H1 (cell line): ENCODE measurements at regions not wholly inside any gene's neighbourhood (a gene's known extent, or its start where the extent isn't known, plus 50 kb on each side); places are given as distances from the start of the nearest gene placed in this dataset.

ENCODE experiments used
- EZH2 ChIP-seq: fragments of 200-600 bp; sonication (generic); IDR thresholded peaks from 2 replicates; pipeline ENCODE4 v1.7.1; 2012; ENCODE audit warnings: low read depth, mild to moderate bottlenecking, moderate library complexity, low read length, inconsistent platforms; ENCODE audit not compliant: severe bottlenecking
- NRF1 ChIP-seq: IDR thresholded peaks from 2 replicates; pipeline ENCODE4 v1.6.1; 2011; ENCODE audit warnings: mild to moderate bottlenecking, low read depth, low read length, improper control_type of control experiment
- RNF2 ChIP-seq: fragments of 200-900, 300-1000 bp; sonication (generic); IDR thresholded peaks from 2 replicates; pipeline ENCODE4 v1.7.1; 2016; ENCODE audit warnings: borderline replicate concordance, low read depth, mild to moderate bottlenecking, antibody characterized with exemption, low read length; ENCODE audit not compliant: poor library complexity, severe bottlenecking; ENCODE audit errors: missing control alignments
- SAP30 ChIP-seq: fragments of 300-600 bp; sonication (generic); IDR thresholded peaks from 2 replicates; pipeline ENCODE4 v1.7.1; 2012; ENCODE audit warnings: low read length, moderate library complexity, mild to moderate bottlenecking, inconsistent platforms; ENCODE audit not compliant: insufficient read depth, insufficient replicate concordance
- YY1 ChIP-seq: IDR thresholded peaks from 2 replicates; pipeline ENCODE4 v1.6.1; 2011; ENCODE audit warnings: low read depth, mild to moderate bottlenecking, low read length

- TF ChIP-seq EZH2 (no peak), SAP30 (no peak), NRF1 (no peak), YY1 (no peak), RNF2 (no peak)
These were observed 1058.4 kb upstream of the ACVR2A start (continued) for GRCh38 chr2:146786396-146786795.
